SK-N-SH (cell line): ENCODE measurements at regions not wholly inside any gene's neighbourhood (a gene's known extent, or its start where the extent isn't known, plus 50 kb on each side); places are given as distances from the start of the nearest gene placed in this dataset.

Experiments
- CHD2 ChIP-seq: fragments of 150-350 bp; IDR thresholded peaks from 2 replicates; pipeline ENCODE4 v1.6.1; 2018; ENCODE audit warnings: low read length; ENCODE audit not compliant: partially characterized antibody
- EP300 ChIP-seq, 2 experiments: IDR thresholded peaks; 2 replicates each; pipeline versions ENCODE4 v1.4.0 to v1.6.1; 2012; ENCODE audit warnings: borderline replicate concordance in 1 of 2, low read depth in 1 of 2, low read length in 1 of 2
- EZH2phosphoT487 ChIP-seq: fragments of 200-600 bp; sonication (generic); IDR thresholded peaks from 2 replicates; pipeline ENCODE4 v1.6.1; 2017; ENCODE audit warnings: low read depth, mixed run types, mild to moderate bottlenecking, antibody characterized with exemption, moderate library complexity, borderline replicate concordance
- MXI1 ChIP-seq: IDR thresholded peaks from 2 replicates; pipeline ENCODE4 v1.6.1; 2012; ENCODE audit warnings: mild to moderate bottlenecking, low read depth, low read length, improper control_type of control experiment
- RXRA ChIP-seq: IDR thresholded peaks from 2 replicates; pipeline ENCODE4 v1.4.0; 2012; ENCODE audit warnings: low read depth, mild to moderate bottlenecking, borderline replicate concordance
- SIN3A ChIP-seq: IDR thresholded peaks from 2 replicates; pipeline ENCODE4 v1.6.1; 2012; ENCODE audit warnings: low read depth, mild to moderate bottlenecking, low read length, moderate library complexity, borderline replicate concordance
- SMC3 ChIP-seq: IDR thresholded peaks from 2 replicates; pipeline ENCODE4 v1.6.1; 2012; ENCODE audit warnings: low read depth, low read length, improper control_type of control experiment
- TF ChIP-seq, protein P1 (sequence below): fragments of 200-600 bp; sonication (generic); IDR thresholded peaks from 2 replicates; pipeline ENCODE4 v1.6.1; 2017; ENCODE audit warnings: antibody characterized with exemption, mild to moderate bottlenecking, moderate library complexity

DNA sequence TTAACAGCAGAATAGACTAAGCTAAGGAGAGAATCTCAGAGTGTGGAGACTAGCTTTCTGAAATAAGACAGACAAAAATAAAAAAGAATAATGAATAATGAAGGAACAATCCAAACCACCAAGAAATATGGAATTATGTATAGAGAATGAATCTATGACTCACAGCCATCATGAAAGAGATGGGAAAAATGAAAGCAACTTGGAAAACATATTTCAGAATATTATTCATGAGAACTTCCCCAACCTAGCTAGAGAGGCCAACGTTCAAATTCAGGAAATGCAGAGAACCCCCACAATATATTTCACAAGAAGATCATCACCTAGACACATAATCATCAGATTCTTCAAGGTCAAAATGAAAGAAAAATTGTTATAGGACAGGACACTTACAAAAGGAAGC lies 349.0 kb upstream of the MPDZ start:
- TF ChIP-seq, protein P1, sequence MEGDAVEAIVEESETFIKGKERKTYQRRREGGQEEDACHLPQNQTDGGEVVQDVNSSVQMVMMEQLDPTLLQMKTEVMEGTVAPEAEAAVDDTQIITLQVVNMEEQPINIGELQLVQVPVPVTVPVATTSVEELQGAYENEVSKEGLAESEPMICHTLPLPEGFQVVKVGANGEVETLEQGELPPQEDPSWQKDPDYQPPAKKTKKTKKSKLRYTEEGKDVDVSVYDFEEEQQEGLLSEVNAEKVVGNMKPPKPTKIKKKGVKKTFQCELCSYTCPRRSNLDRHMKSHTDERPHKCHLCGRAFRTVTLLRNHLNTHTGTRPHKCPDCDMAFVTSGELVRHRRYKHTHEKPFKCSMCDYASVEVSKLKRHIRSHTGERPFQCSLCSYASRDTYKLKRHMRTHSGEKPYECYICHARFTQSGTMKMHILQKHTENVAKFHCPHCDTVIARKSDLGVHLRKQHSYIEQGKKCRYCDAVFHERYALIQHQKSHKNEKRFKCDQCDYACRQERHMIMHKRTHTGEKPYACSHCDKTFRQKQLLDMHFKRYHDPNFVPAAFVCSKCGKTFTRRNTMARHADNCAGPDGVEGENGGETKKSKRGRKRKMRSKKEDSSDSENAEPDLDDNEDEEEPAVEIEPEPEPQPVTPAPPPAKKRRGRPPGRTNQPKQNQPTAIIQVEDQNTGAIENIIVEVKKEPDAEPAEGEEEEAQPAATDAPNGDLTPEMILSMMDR: no peak
- no peak for TF ChIP-seq EZH2phosphoT487
- TF ChIP-seq SIN3A: no peak
- no peak for TF ChIP-seq EP300 (IDR thresholded peaks at IDR 0.05; ENCODE audit: borderline replicate concordance in 1 of 2, low read depth in 1 of 2, low read length in 1 of 2)
- TF ChIP-seq RXRA: no peak
- TF ChIP-seq SMC3: no peak
- TF ChIP-seq MXI1: no peak
- TF ChIP-seq CHD2: no peak
